Left colon (tissue), 2 donors: ENCODE measurements at regions not wholly inside any gene's neighbourhood (a gene's known extent, or its start where the extent isn't known, plus 50 kb on each side); places are given as distances from the start of the nearest gene placed in this dataset.
"Not testable (repeated sequence)": the region's sequence is repeated elsewhere in the genome, so short reads cannot be mapped to it uniquely, and the experiment has no call there.

Source experiments
- ATAC-seq: fragments of 200-7000 bp; cut with Tn5 transposase; one replicate; pipeline ENCODE4 v1.9.1; 2020; ENCODE audit warnings: mild to moderate bottlenecking, moderate library complexity
- DNase-seq, 2 donors: peaks; one replicate each; pipeline ENCODE4 v3.0.0-alpha.2; 2020
- intact Hi-C, 2 donors: fragments of 100-400 bp; cut with DNase I in 1 of 2; cut with micrococcal nuclease in 1 of 2; formaldehyde crosslinking; loops; one replicate each; pipeline versions ENCODE4 v1.11.2 to v1.14.0; 2022; cut with DNase I, micrococcal nuclease
- donor health status: DM: no; HTN: no; CAD: no.
- donor health status: DM: yes; HTN: yes; CAD: no.

GRCh38 chr9:68593760-68594159 lies 53.1 kb upstream of the TMEM252 start:
- DNase-seq, ATAC-seq: not testable (repeated sequence)
- intact Hi-C loops = loop anchor here in 1 of 2 donors (10.0 kb wide), 1 partner anchor 61 kb away; no protein-coding TSS in a partner anchor

- DNase-seq = no peak
- intact Hi-C loops = loop anchor here in 1 of 2 donors (10.0 kb wide), 1 partner anchor 59 kb away; no protein-coding TSS in a partner anchor
- no peak for ATAC-seq
Observed at GRCh38 chr9:68595868-68596267, 55.2 kb upstream of the TMEM252 start.

GRCh38 chr9:68597362-68597997 lies 56.8 kb upstream of the TMEM252 start:
- ATAC-seq = no peak
- intact Hi-C loops = loop anchor here in 1 of 2 donors (10.0 kb wide), 1 partner anchor 57 kb away; no protein-coding TSS in a partner anchor
- no peak for DNase-seq

GRCh38 chr9:68599826-68600225 lies 59.1 kb upstream of the TMEM252 start:
- ATAC-seq (no peak), DNase-seq (no peak)
- intact Hi-C loops = loop anchor here in 1 of 2 donors (10.0 kb wide), 1 partner anchor 55 kb away; no protein-coding TSS in a partner anchor

- ATAC-seq (no peak), DNase-seq (no peak)
- intact Hi-C loops = no loop called here
Observed at GRCh38 chr9:68601081-68601480, 60.4 kb upstream of the TMEM252 start.

- DNase-seq (no peak), ATAC-seq (no peak)
- intact Hi-C loops = no loop called here
Observed at GRCh38 chr9:68603371-68603770, 62.7 kb upstream of the TMEM252 start.

- DNase-seq = no peak
- intact Hi-C loops = no loop called here
- no peak for ATAC-seq
Observed at GRCh38 chr9:68608763-68609162, 68.1 kb upstream of the TMEM252 start.

- peak; percentile 82 for ATAC-seq
- intact Hi-C loops = no loop called here
- DNase-seq = peak; percentile 24 to 31
Observed at GRCh38 chr9:68609901-68610415, 69.3 kb upstream of the TMEM252 start.

GRCh38 chr9:68614121-68614520 lies 73.4 kb upstream of the TMEM252 start:
- ATAC-seq (no peak), DNase-seq (no peak)
- intact Hi-C loops = no loop called here

- intact Hi-C loops, ATAC-seq: not testable (repeated sequence)
Observed at GRCh38 chr9:68617011-68617410, 76.3 kb upstream of the TMEM252 start.

GRCh38 chr9:68619072-68619471 lies 78.4 kb upstream of the TMEM252 start:
- intact Hi-C loops = no loop called here

More at GRCh38 chr9:68617011-68617410, 76.3 kb upstream of the TMEM252 start:
- not testable (repeated sequence) for DNase-seq

GRCh38 chr9:68619636-68620035 lies 79.0 kb upstream of the TMEM252 start:
- no peak for DNase-seq
- no peak for ATAC-seq
- intact Hi-C loops = no loop called here

More at GRCh38 chr9:68619072-68619471, 78.4 kb upstream of the TMEM252 start:
- ATAC-seq (no peak), DNase-seq (no peak)

GRCh38 chr9:68625559-68625958 lies 79.5 kb upstream of the PIP5K1B start:
- DNase-seq (no peak), ATAC-seq (no peak)
- intact Hi-C loops = no loop called here

- no peak for DNase-seq
- ATAC-seq = no peak
- intact Hi-C loops = no loop called here
Observed at GRCh38 chr9:68626526-68626925, 78.5 kb upstream of the PIP5K1B start.

GRCh38 chr9:68627104-68627503 lies 77.9 kb upstream of the PIP5K1B start:
- no peak for DNase-seq
- intact Hi-C loops = no loop called here
- no peak for ATAC-seq

GRCh38 chr9:68627594-68627993 lies 77.4 kb upstream of the PIP5K1B start:
- no peak for DNase-seq
- intact Hi-C loops = no loop called here
- peak; percentile 85 for ATAC-seq

- intact Hi-C loops = no loop called here
- ATAC-seq (peak; percentile 47), DNase-seq (no peak)
Observed at GRCh38 chr9:68629042-68629441, 76.0 kb upstream of the PIP5K1B start.

- DNase-seq = no peak
- ATAC-seq = no peak
- intact Hi-C loops = no loop called here
Observed at GRCh38 chr9:68631811-68632210, 73.2 kb upstream of the PIP5K1B start.

GRCh38 chr9:68637020-68637419 lies 68.0 kb upstream of the PIP5K1B start:
- ATAC-seq (peak; percentile 95), DNase-seq (peak; percentile 44 to 67)
- intact Hi-C loops = no loop called here

GRCh38 chr9:68639261-68639660 lies 65.8 kb upstream of the PIP5K1B start:
- ATAC-seq, intact Hi-C loops, DNase-seq: not testable (repeated sequence)
